K562 (cell line): ENCODE measurements at regions not wholly inside any gene's neighbourhood (a gene's known extent, or its start where the extent isn't known, plus 50 kb on each side); places are given as distances from the start of the nearest gene placed in this dataset.

Source experiments
- ATAC-seq: fragments of 200-7000 bp; cut with Tn5 transposase; 3 replicates; pipeline ENCODE4 v1.9.1; 2020; ENCODE audit warnings: moderate library complexity
- BruUV-seq: library from RNA; stranded (reverse); fragments of 400-500 nt; replicated peaks from 2 replicates; lab custom pipeline; 2021; lab: Mats Ljungman, UMichigan
- CTCF ChIA-PET: fragments of 300-600 bp; formaldehyde crosslinking; extraction: SDS; loops from one replicate; lab custom pipeline; 2021; ENCODE audit warnings: low intra/inter-chr PET ratio; lab: Yijun Ruan, JAX
- POLR2A ChIA-PET: fragments of 300-600, 350-650 bp; sonication (Branson Sonifier 250); formaldehyde crosslinking; extraction: SDS; loops from one replicate; lab custom pipeline; 2021; ENCODE audit warnings: antibody characterized with exemption, inconsistent platforms; lab: Yijun Ruan, JAX
- DNase-seq, 4 experiments: peaks; one replicate each; pipeline versions ENCODE4 v3.0.0 to v3.0.0-alpha.2; 2011 to 2018; ENCODE audit warnings: low spot score in 3 of 4, mixed read lengths in 3 of 4; ENCODE audit errors: extremely low read depth in 1 of 4
- FAIRE-seq: peaks from 2 replicates; lab custom pipeline; 2011; peaks lifted over from hg19 to GRCh38; lab: Jason Lieb, UNC
- H2AFZ ChIP-seq: 2 replicates; pipeline ENCODE4 v1.6.0; 2011; ENCODE audit warnings: low read depth, low read length, control low read depth, inconsistent platforms
- H3K27ac ChIP-seq: fragments of 200-600 bp; 3 replicates; pipeline ENCODE4 v1.8.0; 2011; ENCODE audit warnings: low read depth, mild to moderate bottlenecking, control low read depth, inconsistent platforms, low read length, moderate library complexity, mixed read lengths; ENCODE audit errors: extremely low read depth
- H3K27me3 ChIP-seq, 2 experiments: fragments of 300-600 bp in 1 of 2; 2 replicates in 1 of 2; 3 replicates in 1 of 2; pipeline versions ENCODE4 v1.6.0 to v1.8.0; 2011; ENCODE audit warnings: inconsistent platforms in 2 of 2, low read length in 2 of 2, mild to moderate bottlenecking in 1 of 2, mixed read lengths in 1 of 2, moderate library complexity in 1 of 2; ENCODE audit not compliant: control insufficient read depth in 2 of 2, insufficient read depth in 2 of 2
- H3K36me3 ChIP-seq: fragments of 300-600 bp; 3 replicates; pipeline ENCODE4 v1.8.0; 2011; ENCODE audit warnings: mild to moderate bottlenecking, low read length, inconsistent platforms; ENCODE audit not compliant: control insufficient read depth, insufficient read depth
- H3K4me1 ChIP-seq, 2 experiments: fragments of 200-600 bp in 1 of 2; replicated peaks in 1 of 2; 2 replicates in 1 of 2; 3 replicates in 1 of 2; pipeline versions ENCODE4 v1.5.1 to v1.8.0; 2011; ENCODE audit warnings: inconsistent platforms in 2 of 2, low read length in 2 of 2, mild to moderate bottlenecking in 1 of 2, mixed read lengths in 1 of 2, moderate library complexity in 1 of 2; ENCODE audit not compliant: control insufficient read depth in 2 of 2, insufficient read depth in 2 of 2
- H3K4me2 ChIP-seq: 2 replicates; pipeline ENCODE4 v1.6.1; 2011; ENCODE audit warnings: low read length, control low read depth, inconsistent platforms, mixed read lengths; ENCODE audit not compliant: insufficient read depth
- H3K4me3 ChIP-seq: fragments of 200-600 bp; sonication (generic), shearing (Covaris generic); 2 replicates; pipeline ENCODE4 v1.5.1; 2016; ENCODE audit warnings: control low read depth, inconsistent platforms
- H3K79me2 ChIP-seq: fragments of 200-600 bp; 3 replicates; pipeline ENCODE4 v1.8.0; 2011; ENCODE audit warnings: low read length, inconsistent platforms; ENCODE audit not compliant: control insufficient read depth, insufficient read depth
- H3K9ac ChIP-seq, 2 experiments: 2 replicates each; pipeline versions ENCODE4 v1.6.0 to v1.6.1; 2011; ENCODE audit warnings: low read depth in 2 of 2, low read length in 2 of 2, control low read depth in 1 of 2, inconsistent platforms in 1 of 2, mild to moderate bottlenecking in 1 of 2, mixed read lengths in 1 of 2; ENCODE audit not compliant: insufficient read depth in 1 of 2
- H3K9me1 ChIP-seq: one replicate; pipeline ENCODE4 v1.6.0; 2011; ENCODE audit warnings: inconsistent platforms, mild to moderate bottlenecking, low read length, moderate library complexity; ENCODE audit not compliant: control insufficient read depth, insufficient read depth
- H3K9me3 ChIP-seq: replicated peaks from 2 replicates; pipeline ENCODE4 v1.5.1; 2011; ENCODE audit warnings: low read depth, low read length, inconsistent platforms; ENCODE audit not compliant: control insufficient read depth, insufficient read depth
- H4K20me1 ChIP-seq: replicated peaks from 2 replicates; pipeline ENCODE4 v1.6.1; 2011; ENCODE audit warnings: low read length, inconsistent platforms, mixed read lengths; ENCODE audit not compliant: control insufficient read depth, insufficient read depth
- BACH1 ChIP-seq: fragments of 200-800 bp; sonication (Bioruptor generic); IDR thresholded peaks from 2 replicates; pipeline ENCODE4 v1.6.1; 2016; ENCODE audit warnings: missing genetic modification characterization, missing compliant biosample characterization
- GATAD2B ChIP-seq: fragments of 450-650 bp; IDR thresholded peaks from 2 replicates; pipeline ENCODE4 v1.6.1; 2017; ENCODE audit warnings: mild to moderate bottlenecking, borderline replicate concordance
- GTF2F1 ChIP-seq: IDR thresholded peaks from 2 replicates; pipeline ENCODE4 v1.6.1; 2011; ENCODE audit warnings: low read depth, low read length, improper control_type of control experiment
- SIRT6 ChIP-seq: IDR thresholded peaks from one replicate; pipeline ENCODE4 v1.6.1; 2012; ENCODE audit warnings: low read depth, mild to moderate bottlenecking, control low read depth, inconsistent platforms, low read length, moderate library complexity
- SMARCB1 ChIP-seq: IDR thresholded peaks from 2 replicates; pipeline ENCODE4 v1.6.1; 2011; ENCODE audit warnings: improper control_type of control experiment, low read depth; ENCODE audit not compliant: insufficient read length
- SP2 ChIP-seq: IDR thresholded peaks from 2 replicates; pipeline ENCODE4 v1.6.1; 2011; ENCODE audit warnings: mild to moderate bottlenecking, low read depth, low read length, moderate library complexity; ENCODE audit not compliant: poor library complexity, severe bottlenecking; ENCODE audit errors: extremely low read depth
- ZNF217 ChIP-seq: sonication (generic); formaldehyde crosslinking; IDR thresholded peaks from 2 replicates; pipeline ENCODE4 v1.8.0; 2022; ENCODE audit warnings: mild to moderate bottlenecking, missing genetic modification reagents
- ZNF780A ChIP-seq: fragments of 250-450 bp; sonication (Bioruptor Pico); IDR thresholded peaks from 2 replicates; pipeline ENCODE4 v1.5.0; 2021; ENCODE audit warnings: mild to moderate bottlenecking
- ZSCAN32 ChIP-seq: fragments of 450-650 bp; formaldehyde crosslinking; IDR thresholded peaks from 2 replicates; pipeline ENCODE4 v1.4.0; 2020; ENCODE audit warnings: mild to moderate bottlenecking, moderate library complexity
- WGBS: fragments of 100-300 bp; shearing (Covaris generic); methylation state at CpG from one replicate; pipeline ENCODE4 v1.1.6; 2016; ENCODE audit warnings: low coverage, mixed read lengths; ENCODE audit not compliant: insufficient coverage; ENCODE audit errors: missing lambda C conversion rate; 5-methylcytosine and 5-hydroxymethylcytosine counted together
- in situ Hi-C: fragments of 300-500 bp; cut with MboI; formaldehyde crosslinking; loops from 4 replicates; pipeline ENCODE4 v1.15.0; 2018; ENCODE audit warnings: inconsistent platforms, mixed read lengths
- intact Hi-C: fragments of 100-400 bp; cut with micrococcal nuclease; formaldehyde crosslinking; loops from 2 replicates; pipeline ENCODE4 v1.14.2; 2022
- TF ChIP-seq, protein P1 (sequence below): sonication (generic); formaldehyde crosslinking; IDR thresholded peaks from 2 replicates; pipeline ENCODE4 v1.8.1; 2023; ENCODE audit warnings: mild to moderate bottlenecking, missing genetic modification reagents, moderate library complexity

DNA sequence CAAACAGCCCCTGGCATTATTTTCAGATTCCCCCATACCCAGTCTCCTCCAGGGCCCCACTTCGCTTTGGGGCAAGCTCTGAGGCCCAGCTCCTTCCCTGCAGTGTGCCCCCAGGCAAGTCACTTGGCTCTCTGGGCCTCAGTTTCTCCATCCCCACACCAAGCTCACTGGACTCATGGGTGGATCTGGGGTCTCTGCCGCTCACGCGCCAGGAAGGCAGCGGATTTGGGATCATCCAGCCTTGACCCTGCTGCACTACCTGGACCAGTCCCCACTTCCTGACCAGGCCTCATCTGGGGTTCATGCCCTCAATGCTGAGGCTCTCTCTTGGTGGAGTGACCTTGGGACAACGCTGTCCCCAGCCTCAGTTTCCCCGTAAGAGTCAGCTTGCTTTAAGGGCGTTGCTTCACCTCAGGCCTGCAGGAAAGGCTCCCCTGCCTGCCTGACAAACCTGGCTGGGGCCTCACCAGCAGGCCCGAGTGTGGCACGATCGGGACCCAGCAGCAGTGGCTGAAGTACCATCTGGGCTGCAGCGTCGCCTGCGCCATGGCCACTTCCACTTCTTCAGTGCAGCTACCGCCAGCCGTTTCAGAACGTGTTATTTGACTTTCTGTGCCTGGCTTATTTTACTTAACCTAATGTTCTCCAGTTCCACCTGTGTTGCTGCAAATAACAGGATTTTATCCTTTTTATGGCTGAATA is 519.6 kb upstream of the SEMA6A start:
- H3K4me1 ChIP-seq, result no peaks in the 10 kb centered on the region
- WGBS, result 4% methylated on average over 17 of the region's 17 CpGs

More for the DNA sequence above, 519.6 kb upstream of the SEMA6A start:
- Histone ChIP-seq H3K27me3 (no peaks in the 10 kb centered on the region), H3K4me3 (no peak overlapping the region), H3K27ac (no peak overlapping the region), H2AFZ (no peak overlapping the region), H3K36me3 (no peaks in the 10 kb centered on the region), H4K20me1 (no peaks in the 10 kb centered on the region), H3K9me1 (no peaks in the 10 kb centered on the region), H3K4me2 (no peak overlapping the region), H3K9me3 (no peaks in the 10 kb centered on the region), H3K79me2 (no peaks in the 10 kb centered on the region), H3K9ac (no peak overlapping the region)
- ChIA-PET CTCF (no interaction called here), POLR2A (no interaction called here)
- ATAC-seq, result no peak
- DNase-seq, result no peak
- TF ChIP-seq ZSCAN32 (CRISPR knock-in tag), result no peak
- TF ChIP-seq ZNF217 (CRISPR knock-in tag), result no peak
- TF ChIP-seq BACH1 (tag), result no peak
- TF ChIP-seq, protein P1, sequence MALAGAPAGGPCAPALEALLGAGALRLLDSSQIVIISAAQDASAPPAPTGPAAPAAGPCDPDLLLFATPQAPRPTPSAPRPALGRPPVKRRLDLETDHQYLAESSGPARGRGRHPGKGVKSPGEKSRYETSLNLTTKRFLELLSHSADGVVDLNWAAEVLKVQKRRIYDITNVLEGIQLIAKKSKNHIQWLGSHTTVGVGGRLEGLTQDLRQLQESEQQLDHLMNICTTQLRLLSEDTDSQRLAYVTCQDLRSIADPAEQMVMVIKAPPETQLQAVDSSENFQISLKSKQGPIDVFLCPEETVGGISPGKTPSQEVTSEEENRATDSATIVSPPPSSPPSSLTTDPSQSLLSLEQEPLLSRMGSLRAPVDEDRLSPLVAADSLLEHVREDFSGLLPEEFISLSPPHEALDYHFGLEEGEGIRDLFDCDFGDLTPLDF (CRISPR knock-in tag), result no peak
- no peak for TF ChIP-seq SP2
- TF ChIP-seq GATAD2B, result no peak
- no peak for TF ChIP-seq SIRT6
- TF ChIP-seq SMARCB1, result no peak
- TF ChIP-seq GTF2F1, result no peak
- no peak for TF ChIP-seq ZNF780A (CRISPR knock-in tag)
- intact Hi-C loops, result no loop called here
- BruUV-seq, result no TSS peak
- no peak for FAIRE-seq
- in situ Hi-C loops, result no loop called here
